H9 (cell line): ENCODE measurements at regions not wholly inside any gene's neighbourhood (a gene's known extent, or its start where the extent isn't known, plus 50 kb on each side); places are given as distances from the start of the nearest gene placed in this dataset.

Experiments
- DNase-seq: peaks from one replicate; pipeline ENCODE4 v3.0.0-alpha.2; 2017
- H2AFZ ChIP-seq: one replicate; pipeline ENCODE4 v1.6.1; 2013; ENCODE audit warnings: mild to moderate bottlenecking, low read length, control low read depth, moderate library complexity
- H2AK5ac ChIP-seq: 2 replicates; pipeline ENCODE4 v1.6.1; 2013; ENCODE audit warnings: low read length, control low read depth, mixed read lengths; ENCODE audit not compliant: insufficient read length
- H2BK120ac ChIP-seq: one replicate; pipeline ENCODE4 v1.6.1; 2013; ENCODE audit warnings: low read depth, mild to moderate bottlenecking, low read length, control low read depth, inconsistent platforms; ENCODE audit not compliant: poor library complexity, severe bottlenecking
- H2BK12ac ChIP-seq: 2 replicates; pipeline ENCODE4 v1.6.1; 2013; ENCODE audit warnings: low read length, control low read depth, mixed read lengths, low read depth; ENCODE audit not compliant: insufficient read length
- H2BK15ac ChIP-seq: 2 replicates; pipeline ENCODE4 v1.6.1; 2013; ENCODE audit warnings: low read depth, low read length, control low read depth
- H2BK20ac ChIP-seq: one replicate; pipeline ENCODE4 v1.6.1; 2013; ENCODE audit warnings: low read depth, mild to moderate bottlenecking, low read length, control low read depth, inconsistent platforms; ENCODE audit not compliant: poor library complexity, severe bottlenecking
- H2BK5ac ChIP-seq: 2 replicates; pipeline ENCODE4 v1.6.1; 2013; ENCODE audit warnings: low read length, control low read depth, mixed read lengths; ENCODE audit not compliant: insufficient read length
- H3K14ac ChIP-seq: 2 replicates; pipeline ENCODE4 v1.6.1; 2013; ENCODE audit warnings: low read length, control low read depth; ENCODE audit not compliant: insufficient read depth
- H3K18ac ChIP-seq: 2 replicates; pipeline ENCODE4 v1.6.1; 2013; ENCODE audit warnings: low read depth, mild to moderate bottlenecking, mixed read lengths, low read length, control low read depth; ENCODE audit not compliant: insufficient read length
- H3K23ac ChIP-seq: 2 replicates; pipeline ENCODE4 v1.6.1; 2013; ENCODE audit warnings: low read length, control low read depth, mixed read lengths, low read depth; ENCODE audit not compliant: insufficient read length
- H3K23me2 ChIP-seq: 2 replicates; pipeline ENCODE4 v1.6.1; 2013; ENCODE audit warnings: low read depth, mild to moderate bottlenecking, mixed read lengths, low read length, control low read depth; ENCODE audit not compliant: insufficient read length, poor library complexity, severe bottlenecking
- H3K27ac ChIP-seq: 2 replicates; pipeline ENCODE4 v1.5.1; 2013; ENCODE audit warnings: low read length, control low read depth, mixed read lengths, low read depth; ENCODE audit not compliant: insufficient read length
- H3K27me3 ChIP-seq: 2 replicates; pipeline ENCODE4 v1.6.1; 2013; ENCODE audit warnings: low read length, control low read depth, inconsistent platforms; ENCODE audit not compliant: insufficient read depth
- H3K4ac ChIP-seq: 2 replicates; pipeline ENCODE4 v1.6.1; 2013; ENCODE audit warnings: low read depth, mild to moderate bottlenecking, control low read depth, inconsistent platforms, low read length, moderate library complexity
- H3K4me1 ChIP-seq: 2 replicates; pipeline ENCODE4 v1.6.1; 2013; ENCODE audit warnings: low read length, control low read depth, inconsistent platforms; ENCODE audit not compliant: insufficient read depth
- H3K4me2 ChIP-seq: 2 replicates; pipeline ENCODE4 v1.6.1; 2013; ENCODE audit warnings: low read length, control low read depth, mixed read lengths; ENCODE audit not compliant: insufficient read length, insufficient read depth
- H3K56ac ChIP-seq: 2 replicates; pipeline ENCODE4 v1.6.1; 2013; ENCODE audit warnings: low read depth, mild to moderate bottlenecking, mixed read lengths, low read length, control low read depth; ENCODE audit not compliant: insufficient read length
- H3K79me1 ChIP-seq: 2 replicates; pipeline ENCODE4 v1.6.1; 2013; ENCODE audit warnings: low read depth, mild to moderate bottlenecking, moderate library complexity, low read length, control low read depth, inconsistent platforms; ENCODE audit not compliant: insufficient read depth, poor library complexity, severe bottlenecking
- H3K79me2 ChIP-seq: 2 replicates; pipeline ENCODE4 v1.6.1; 2013; ENCODE audit warnings: low read length, control low read depth, inconsistent platforms; ENCODE audit not compliant: insufficient read depth
- H3K9ac ChIP-seq: 2 replicates; pipeline ENCODE4 v1.6.1; 2013; ENCODE audit warnings: low read length, control low read depth, mixed read lengths; ENCODE audit not compliant: insufficient read length; ENCODE audit errors: extremely low read depth
- H3K9me3 ChIP-seq: one replicate; pipeline ENCODE4 v1.6.1; 2013; ENCODE audit warnings: low read depth, low read length, inconsistent platforms; ENCODE audit not compliant: control insufficient read depth
- H3T11ph ChIP-seq: one replicate; pipeline ENCODE4 v1.6.1; 2013; ENCODE audit warnings: mild to moderate bottlenecking, low read length, control low read depth, inconsistent platforms
- H4K20me1 ChIP-seq: one replicate; pipeline ENCODE4 v1.6.1; 2013; ENCODE audit not compliant: control insufficient read depth, insufficient read length, insufficient read depth
- H4K5ac ChIP-seq: 2 replicates; pipeline ENCODE4 v1.6.1; 2013; ENCODE audit warnings: low read depth, mild to moderate bottlenecking, mixed read lengths, low read length, control low read depth; ENCODE audit not compliant: insufficient read length
- H4K8ac ChIP-seq: replicated peaks from 2 replicates; pipeline ENCODE4 v1.6.1; 2013; ENCODE audit warnings: low read length, control low read depth, mixed read lengths, low read depth; ENCODE audit not compliant: insufficient read length
- H4K91ac ChIP-seq: 2 replicates; pipeline ENCODE4 v1.6.1; 2013; ENCODE audit warnings: low read depth, mild to moderate bottlenecking, moderate library complexity, mixed read lengths, low read length, control low read depth; ENCODE audit not compliant: insufficient read length
- H3K27ac Mint-ChIP-seq, 3 experiments: 2 replicates in 2 of 3; 3 replicates in 1 of 3; pipeline ENCODE4 v1.8.0; 2020 to 2021; ENCODE audit warnings: mixed read lengths in 3 of 3, mild to moderate bottlenecking in 1 of 3, moderate library complexity in 1 of 3
- H3K27me3 Mint-ChIP-seq: 2 replicates; pipeline ENCODE4 v1.8.0; 2021; ENCODE audit warnings: low read depth, mild to moderate bottlenecking, moderate library complexity, mixed read lengths
- H3K36me3 Mint-ChIP-seq, 3 experiments: 2 replicates in 2 of 3; 3 replicates in 1 of 3; pipeline ENCODE4 v1.8.0; 2020 to 2021; ENCODE audit warnings: low read depth in 3 of 3, mixed read lengths in 3 of 3; ENCODE audit not compliant: insufficient read depth in 1 of 3
- H3K4me1 Mint-ChIP-seq, 2 experiments: 2 replicates each; pipeline ENCODE4 v1.8.0; 2020; ENCODE audit warnings: mixed read lengths in 2 of 2
- H3K4me3 Mint-ChIP-seq, 2 experiments: 2 replicates in 1 of 2; 3 replicates in 1 of 2; pipeline ENCODE4 v1.8.0; 2020 to 2021; ENCODE audit warnings: mild to moderate bottlenecking in 2 of 2, mixed read lengths in 2 of 2, moderate library complexity in 1 of 2
- H3K9me3 Mint-ChIP-seq, 2 experiments: 2 replicates in 1 of 2; 3 replicates in 1 of 2; pipeline ENCODE4 v1.8.0; 2020; ENCODE audit warnings: mild to moderate bottlenecking in 2 of 2, mixed read lengths in 2 of 2, moderate library complexity in 1 of 2
- TF ChIP-seq, protein P1 (sequence below): fragments of 200-600 bp; sonication (generic); conservative IDR thresholded peaks from 3 replicates; pipeline ENCODE4 v1.8.0; 2021; ENCODE audit warnings: antibody characterized with exemption, mild to moderate bottlenecking

DNA sequence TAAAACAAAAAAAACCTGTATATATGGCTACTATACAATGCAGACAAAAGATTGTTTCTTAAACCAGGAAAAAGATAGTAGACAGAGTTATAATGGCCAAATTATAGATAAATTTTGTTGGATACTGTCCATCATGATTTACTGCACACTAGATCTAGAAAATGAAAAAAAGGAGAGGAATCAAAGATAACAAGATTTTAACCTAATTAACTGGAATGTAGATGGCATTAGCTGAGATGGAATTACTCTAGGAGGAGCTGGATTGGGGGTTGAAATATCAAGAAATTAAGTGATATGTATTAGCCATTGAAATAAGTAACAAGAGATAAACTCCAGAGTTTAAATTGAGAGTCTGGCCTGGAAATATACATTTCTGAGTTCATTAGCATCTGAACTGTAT lies 1489.1 kb downstream of the PLA2G4A start:
- no peak overlapping the region for H4K5ac ChIP-seq
- H3K18ac ChIP-seq, result no peak overlapping the region
- no peak overlapping the region for H3K4me2 ChIP-seq
- no peaks in the 10 kb centered on the region for H3K79me1 ChIP-seq
- no peaks in the 10 kb centered on the region for H3K4me1 ChIP-seq
- no peak overlapping the region for H3K4ac ChIP-seq
- no peaks in the 10 kb centered on the region for H3K79me2 ChIP-seq
- Mint-ChIP-seq H3K4me3 (no peak overlapping the region), H3K27ac (peak overlapping the region in 1 of 3 experiments; percentile 3; a peak in 1 of 7 replicates), H3K4me1 (peaks cover 10 to 14% of the 10 kb centered on the region in 2 experiments), H3K36me3 (no peaks in the 10 kb centered on the region), H3K27me3 (no peaks in the 10 kb centered on the region), H3K9me3 (no peaks in the 10 kb centered on the region)
- H2BK12ac ChIP-seq, result no peak overlapping the region
- H4K91ac ChIP-seq, result no peak overlapping the region
- H2BK120ac ChIP-seq, result no peak overlapping the region
- no peaks in the 10 kb centered on the region for H3K27me3 ChIP-seq
- no peak for DNase-seq
- no peak overlapping the region for H4K8ac ChIP-seq
- H3T11ph ChIP-seq, result no peak overlapping the region
- no peak overlapping the region for H3K23ac ChIP-seq
- no peak overlapping the region for H2AK5ac ChIP-seq
- no peaks in the 10 kb centered on the region for H4K20me1 ChIP-seq
- TF ChIP-seq, protein P1, sequence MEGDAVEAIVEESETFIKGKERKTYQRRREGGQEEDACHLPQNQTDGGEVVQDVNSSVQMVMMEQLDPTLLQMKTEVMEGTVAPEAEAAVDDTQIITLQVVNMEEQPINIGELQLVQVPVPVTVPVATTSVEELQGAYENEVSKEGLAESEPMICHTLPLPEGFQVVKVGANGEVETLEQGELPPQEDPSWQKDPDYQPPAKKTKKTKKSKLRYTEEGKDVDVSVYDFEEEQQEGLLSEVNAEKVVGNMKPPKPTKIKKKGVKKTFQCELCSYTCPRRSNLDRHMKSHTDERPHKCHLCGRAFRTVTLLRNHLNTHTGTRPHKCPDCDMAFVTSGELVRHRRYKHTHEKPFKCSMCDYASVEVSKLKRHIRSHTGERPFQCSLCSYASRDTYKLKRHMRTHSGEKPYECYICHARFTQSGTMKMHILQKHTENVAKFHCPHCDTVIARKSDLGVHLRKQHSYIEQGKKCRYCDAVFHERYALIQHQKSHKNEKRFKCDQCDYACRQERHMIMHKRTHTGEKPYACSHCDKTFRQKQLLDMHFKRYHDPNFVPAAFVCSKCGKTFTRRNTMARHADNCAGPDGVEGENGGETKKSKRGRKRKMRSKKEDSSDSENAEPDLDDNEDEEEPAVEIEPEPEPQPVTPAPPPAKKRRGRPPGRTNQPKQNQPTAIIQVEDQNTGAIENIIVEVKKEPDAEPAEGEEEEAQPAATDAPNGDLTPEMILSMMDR, result no peak
- H2BK5ac ChIP-seq, result no peak overlapping the region
- no peak overlapping the region for H2BK20ac ChIP-seq
- H3K9me3 ChIP-seq, result no peaks in the 10 kb centered on the region
- no peak overlapping the region for H3K14ac ChIP-seq
- no peak overlapping the region for H3K56ac ChIP-seq
- no peak overlapping the region for H3K27ac ChIP-seq
- no peak overlapping the region for H2BK15ac ChIP-seq
- no peak overlapping the region for H3K9ac ChIP-seq
- no peaks in the 10 kb centered on the region for H3K23me2 ChIP-seq
- no peak overlapping the region for H2AFZ ChIP-seq
